AG04450 (cell line): ENCODE measurements at regions not wholly inside any gene's neighbourhood (a gene's known extent, or its start where the extent isn't known, plus 50 kb on each side); places are given as distances from the start of the nearest gene placed in this dataset.

Experiments
- CTCF ChIA-PET: fragments of 300-600, 350-600 bp; formaldehyde crosslinking; extraction: SDS; loops from one replicate; lab custom pipeline; 2022; ENCODE audit warnings: antibody characterized with exemption, inconsistent platforms; lab: Charles Lee
- POLR2A ChIA-PET: fragments of 350-600 bp; formaldehyde crosslinking; extraction: SDS; loops from one replicate; lab custom pipeline; 2021; ENCODE audit warnings: antibody characterized with exemption, inconsistent platforms; lab: Yijun Ruan, JAX
- DNase-seq: peaks from one replicate; pipeline ENCODE4 v3.0.0-alpha.2; 2011; ENCODE audit warnings: low read depth, low spot score
- H3K27ac ChIP-seq: one replicate; pipeline ENCODE4 v1.5.1; 2012; ENCODE audit warnings: low read depth, low read length, control low read depth
- H3K27me3 ChIP-seq: one replicate; pipeline ENCODE4 v1.6.0; 2012; ENCODE audit warnings: low read length; ENCODE audit not compliant: control insufficient read depth, insufficient read depth
- H3K4me3 ChIP-seq: 2 replicates; pipeline ENCODE4 v1.5.1; 2011; ENCODE audit warnings: mild to moderate bottlenecking, low read depth, low read length, control low read depth
- H3K9me3 ChIP-seq: 2 replicates; pipeline ENCODE4 v1.5.1; 2012; ENCODE audit warnings: low read length; ENCODE audit not compliant: control insufficient read depth, insufficient read depth
- TF ChIP-seq, protein P1 (sequence below): IDR thresholded peaks from 2 replicates; pipeline ENCODE4 v1.5.1; 2011; ENCODE audit warnings: low read depth, low read length, control low read depth, inconsistent platforms

- Histone ChIP-seq H3K27ac (no peak overlapping the region), H3K4me3 (no peak overlapping the region), H3K27me3 (no peaks in the 10 kb centered on the region), H3K9me3 (no peaks in the 10 kb centered on the region)
- TF ChIP-seq, protein P1, sequence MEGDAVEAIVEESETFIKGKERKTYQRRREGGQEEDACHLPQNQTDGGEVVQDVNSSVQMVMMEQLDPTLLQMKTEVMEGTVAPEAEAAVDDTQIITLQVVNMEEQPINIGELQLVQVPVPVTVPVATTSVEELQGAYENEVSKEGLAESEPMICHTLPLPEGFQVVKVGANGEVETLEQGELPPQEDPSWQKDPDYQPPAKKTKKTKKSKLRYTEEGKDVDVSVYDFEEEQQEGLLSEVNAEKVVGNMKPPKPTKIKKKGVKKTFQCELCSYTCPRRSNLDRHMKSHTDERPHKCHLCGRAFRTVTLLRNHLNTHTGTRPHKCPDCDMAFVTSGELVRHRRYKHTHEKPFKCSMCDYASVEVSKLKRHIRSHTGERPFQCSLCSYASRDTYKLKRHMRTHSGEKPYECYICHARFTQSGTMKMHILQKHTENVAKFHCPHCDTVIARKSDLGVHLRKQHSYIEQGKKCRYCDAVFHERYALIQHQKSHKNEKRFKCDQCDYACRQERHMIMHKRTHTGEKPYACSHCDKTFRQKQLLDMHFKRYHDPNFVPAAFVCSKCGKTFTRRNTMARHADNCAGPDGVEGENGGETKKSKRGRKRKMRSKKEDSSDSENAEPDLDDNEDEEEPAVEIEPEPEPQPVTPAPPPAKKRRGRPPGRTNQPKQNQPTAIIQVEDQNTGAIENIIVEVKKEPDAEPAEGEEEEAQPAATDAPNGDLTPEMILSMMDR = no peak
- ChIA-PET POLR2A (no interaction called here), CTCF (no interaction called here)
- no peak for DNase-seq
These were observed 135.4 kb upstream of the SOD1 start for GRCh38 chr21:31524140-31524539.

- Histone ChIP-seq H3K27ac (no peak overlapping the region), H3K9me3 (no peaks in the 10 kb centered on the region), H3K4me3 (no peak overlapping the region), H3K27me3 (no peaks in the 10 kb centered on the region)
- TF ChIP-seq, protein P1 = no peak
- ChIA-PET CTCF (no interaction called here), POLR2A (no interaction called here)
- no peak for DNase-seq
These were observed 138.0 kb upstream of the SOD1 start for GRCh38 chr21:31521515-31521914.

GRCh38 chr21:31520561-31521098 lies 138.9 kb upstream of the SOD1 start:
- Histone ChIP-seq H3K27ac (no peak overlapping the region), H3K27me3 (no peaks in the 10 kb centered on the region), H3K4me3 (no peak overlapping the region), H3K9me3 (no peaks in the 10 kb centered on the region)
- POLR2A ChIA-PET = no interaction called here
- CTCF ChIA-PET = interaction anchor here (0.6 kb wide), 1 partner anchor 46 kb away, joined by 8 read pairs; no protein-coding TSS in a partner anchor
- TF ChIP-seq, protein P1 = no peak
- peak; percentile 2 for DNase-seq

DNA sequence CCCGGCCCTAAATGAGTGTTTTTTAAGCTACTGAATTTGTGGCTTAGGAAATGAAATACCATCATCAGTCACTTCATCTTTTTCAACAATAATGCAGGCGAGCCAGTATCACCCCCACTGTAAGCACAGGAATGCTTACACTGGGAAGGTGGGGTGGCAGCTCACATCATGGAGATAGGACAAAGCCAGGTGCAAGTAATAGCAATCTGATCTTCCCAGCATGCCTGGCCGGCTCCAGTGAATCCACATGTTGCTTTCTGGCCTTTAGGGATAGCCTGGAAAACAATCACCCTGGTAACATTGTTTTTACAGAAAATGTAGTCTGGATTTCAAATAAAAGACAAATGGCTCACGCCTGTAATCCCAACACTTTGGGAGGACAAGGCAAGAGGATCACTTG lies 140.9 kb upstream of the SOD1 start:
- no peak for DNase-seq
- ChIA-PET POLR2A (no interaction called here), CTCF (no interaction called here)
- no peak overlapping the region for H3K27ac ChIP-seq
- no peak overlapping the region for H3K4me3 ChIP-seq
- TF ChIP-seq, protein P1 = no peak
- H3K9me3 ChIP-seq = peaks cover 3% of the 10 kb centered on the region; the same call in 1 of the 2 replicates
- H3K27me3 ChIP-seq = no peaks in the 10 kb centered on the region

DNA sequence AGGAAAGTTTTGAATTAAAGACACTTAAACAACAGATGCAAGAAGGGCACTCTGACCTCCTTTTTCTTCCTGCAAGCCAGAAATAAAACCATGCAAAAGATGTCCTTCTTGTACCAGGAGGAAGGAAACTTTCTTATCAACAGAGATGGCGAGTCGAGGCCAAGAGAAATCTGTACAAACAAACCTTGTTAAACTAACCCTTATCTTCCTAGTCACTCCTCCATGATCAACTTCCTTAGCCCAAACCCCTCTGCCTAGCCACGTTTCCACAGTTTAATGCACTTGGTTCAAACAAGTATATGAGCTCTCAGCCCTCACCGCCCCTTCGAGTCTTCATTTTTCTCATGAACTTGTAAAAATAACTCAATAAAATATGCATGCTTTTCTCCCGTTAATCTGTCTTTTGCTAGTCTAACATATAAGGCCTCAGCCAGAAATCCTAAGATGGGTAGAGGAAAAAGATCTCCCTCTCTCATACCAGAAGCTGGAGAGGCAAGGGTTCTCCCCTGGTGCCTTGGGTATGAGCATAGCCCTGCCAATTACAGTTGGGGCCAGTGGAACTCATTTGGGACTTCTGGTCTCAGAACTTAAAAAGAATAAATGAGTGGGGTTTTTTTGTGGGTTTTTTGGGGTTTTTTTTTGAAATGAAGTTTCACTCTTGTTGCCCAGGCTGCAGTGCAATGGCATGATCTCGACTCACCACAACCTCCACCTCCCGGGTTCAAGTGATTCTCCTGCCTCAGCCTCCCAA lies 141.7 kb upstream of the SOD1 start:
- DNase-seq = no peak
- ChIA-PET POLR2A (no interaction called here), CTCF (no interaction called here)
- TF ChIP-seq, protein P1 = no peak
- Histone ChIP-seq H3K27me3 (no peaks in the 10 kb centered on the region), H3K27ac (no peak overlapping the region), H3K9me3 (peaks cover 3% of the 10 kb centered on the region; the same call in 1 of the 2 replicates), H3K4me3 (no peak overlapping the region)
